ENCODE measurements at regions not wholly inside any gene's neighbourhood (a gene's known extent, or its start where the extent isn't known, plus 50 kb on each side); places are given as distances from the start of the nearest gene placed in this dataset.

DNA sequence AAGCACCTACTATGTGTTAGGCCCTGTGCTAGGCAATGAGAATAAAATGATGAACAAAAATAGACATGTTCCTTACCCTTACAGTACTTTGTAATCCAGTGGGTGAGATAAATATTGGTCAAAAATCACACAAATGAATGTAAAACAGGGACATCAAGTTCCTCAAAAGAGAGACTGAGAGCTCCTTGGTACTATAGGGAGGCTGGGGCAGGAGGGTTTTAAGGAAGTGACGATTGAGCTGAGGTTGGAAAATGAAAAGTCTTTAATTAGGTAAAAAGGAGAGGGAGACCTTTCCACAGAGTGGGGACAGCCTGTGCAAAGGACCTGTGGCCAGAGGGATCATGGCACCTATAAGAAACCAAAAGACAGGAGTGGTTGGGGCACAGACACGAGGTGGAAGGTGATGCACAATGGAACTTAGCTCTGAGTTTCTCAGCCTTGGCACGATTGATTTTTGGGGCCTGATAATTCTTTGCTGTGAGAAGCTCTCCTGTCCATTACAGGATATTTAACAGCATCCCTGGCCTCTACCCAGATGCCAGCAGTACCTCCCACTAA is 140.3 kb downstream of the CEP57L1 start:
- no peak for DNase-seq (ENCODE audit: low read depth in 1 of 2, low spot score in 2 of 2)
- H3K18ac ChIP-seq (ENCODE audit: extremely low read depth, low read length), result no peak overlapping the region
- H3K56ac ChIP-seq (replicated peaks; ENCODE audit: insufficient read length, low read depth, low read length), result no peak overlapping the region
- no peaks in the 10 kb centered on the region for H3K79me1 ChIP-seq (ENCODE audit: low read depth, low read length)
- no peak overlapping the region for H3K14ac ChIP-seq (ENCODE audit: insufficient read length)
- WGBS, 2 experiments (ENCODE audit: extremely low coverage in 1 of 2, insufficient coverage in 1 of 2, insufficient read length in 1 of 2, insufficient replicate concordance in 2 of 2, low coverage in 1 of 2, low lambda C conversion rate in 2 of 2, missing lambda C conversion rate in 1 of 2), result 88% methylated on average over 3 of the region's 3 CpGs; no CpG with 5 or more reads in 1 of the 2 experiments
- no peak overlapping the region for H3K23ac ChIP-seq (ENCODE audit: insufficient read length)
- H2AFZ ChIP-seq (ENCODE audit: low read length), result no peak overlapping the region
- FAIRE-seq, result no peak
- no peak for TF ChIP-seq CHD1 (IDR thresholded peaks at IDR 0.05; ENCODE audit: low read depth, low read length)
- TF ChIP-seq KDM1A (IDR thresholded peaks at IDR 0.05; ENCODE audit: borderline replicate concordance, low read length), result no peak
- no peak for TF ChIP-seq BACH1 (IDR thresholded peaks at IDR 0.05; ENCODE audit: low read length)
- TF ChIP-seq CBX8 (IDR thresholded peaks at IDR 0.05; ENCODE audit: borderline replicate concordance, low read depth, low read length), result no peak
- no peak for TF ChIP-seq EGR1 (IDR thresholded peaks at IDR 0.05; ENCODE audit: borderline replicate concordance, low read depth, low read length)
- no peak overlapping the region for H4K5ac ChIP-seq (ENCODE audit: insufficient read length, low read depth, low read length)
- H4K20me1 ChIP-seq (replicated peaks in 1 of 2; ENCODE audit: control insufficient read depth in 1 of 2, insufficient read depth in 2 of 2, low read length in 2 of 2), result no peaks in the 10 kb centered on the region
- POLR2A ChIA-PET (ENCODE audit: partially characterized antibody), result interaction anchor here (1.3 kb wide), 1 partner anchor 147 kb away, joined by 5 read pairs; the partner anchor contains the start of gene CD164
- no peak overlapping the region for H2BK20ac ChIP-seq (ENCODE audit: low read length)
- H3K4me3 ChIP-seq (ENCODE audit: extremely low read depth in 1 of 4, insufficient read depth in 2 of 4, low read depth in 3 of 4, low read length in 4 of 4), result no peak overlapping the region
- no peak overlapping the region for H4K8ac ChIP-seq (ENCODE audit: extremely low read depth, insufficient read depth, low read length)
- H2AK5ac ChIP-seq (ENCODE audit: low read depth, low read length), result no peak overlapping the region
- H2BK5ac ChIP-seq (ENCODE audit: low read depth, low read length), result no peak overlapping the region
- CTCF ChIA-PET (ENCODE audit: partially characterized antibody), result interaction anchor here (1.0 to 2.1 kb wide), 8 partner anchors 10 to 519 kb away, joined by 3 to 9 read pairs (median 4); no protein-coding TSS in a partner anchor
- no peak overlapping the region for H3K9ac ChIP-seq (replicated peaks in 1 of 4; ENCODE audit: extremely low read depth in 1 of 4, low read depth in 3 of 4, low read length in 3 of 4)
- no peaks in the 10 kb centered on the region for H3K9me3 ChIP-seq (ENCODE audit: insufficient read depth in 2 of 2, low read depth in 1 of 2, low read length in 1 of 2)
- no peak overlapping the region for H4K91ac ChIP-seq (replicated peaks; ENCODE audit: insufficient read length, low read length)
- H3K4ac ChIP-seq (replicated peaks; ENCODE audit: insufficient read length, low read depth, low read length), result no peak overlapping the region
- H2BK12ac ChIP-seq (ENCODE audit: low read depth, low read length), result no peak overlapping the region
- no peak overlapping the region for H2BK120ac ChIP-seq (replicated peaks; ENCODE audit: low read depth, low read length)
- H2BK15ac ChIP-seq (ENCODE audit: low read length), result no peak overlapping the region
- no peaks in the 10 kb centered on the region for H3K23me2 ChIP-seq (ENCODE audit: low read depth, low read length)
- H3K36me3 ChIP-seq (ENCODE audit: control insufficient read depth in 2 of 4, insufficient read depth in 4 of 4, low read length in 3 of 4), result no peaks in the 10 kb centered on the region
- H3K4me2 ChIP-seq (ENCODE audit: insufficient read depth in 1 of 2, low read depth in 2 of 2, low read length in 2 of 2), result no peak overlapping the region
- H3K79me2 ChIP-seq (ENCODE audit: control insufficient read depth in 1 of 2, insufficient read depth in 2 of 2, low read length in 2 of 2), result no peaks in the 10 kb centered on the region
- no peak overlapping the region for H3K27ac ChIP-seq (ENCODE audit: low read depth, low read length)
- no peaks in the 10 kb centered on the region; a peak in 3 of 7 replicates for H3K4me1 ChIP-seq (replicated peaks in 1 of 4; ENCODE audit: control insufficient read depth in 3 of 4, insufficient read depth in 4 of 4, low read length in 3 of 4)
- no peaks in the 10 kb centered on the region for H3K27me3 ChIP-seq (replicated peaks in 1 of 4; ENCODE audit: control insufficient read depth in 3 of 4, extremely low read depth in 1 of 4, insufficient read depth in 3 of 4, low read length in 3 of 4)
